Thyroid gland (tissue), 4 donors: ENCODE measurements at regions not wholly inside any gene's neighbourhood (a gene's known extent, or its start where the extent isn't known, plus 50 kb on each side); places are given as distances from the start of the nearest gene placed in this dataset.

Source experiments
- DNase-seq, 2 donors: peaks; one replicate each; pipeline ENCODE4 v3.0.0-alpha.2; 2019
- H3K27ac ChIP-seq, 3 donors: fragments of 200-600 bp; sonication (generic); 1 replicate in 2 of 3; 2 replicates in 1 of 3; pipeline ENCODE4 v1.5.1; 2016 to 2019; ENCODE audit warnings: mild to moderate bottlenecking in 1 of 3, moderate library complexity in 1 of 3
- H3K27me3 ChIP-seq: fragments of 200-600 bp; sonication (generic); one replicate; pipeline ENCODE4 v1.5.1; 2019
- H3K36me3 ChIP-seq, 2 donors: fragments of 200-600 bp; sonication (generic); one replicate each; pipeline ENCODE4 v1.5.1; 2016 to 2019
- H3K4me1 ChIP-seq, 2 donors: fragments of 200-600 bp; sonication (generic); one replicate each; pipeline ENCODE4 v1.5.1; 2017 to 2019
- H3K4me3 ChIP-seq, 3 donors: fragments of 200-600 bp; sonication (generic); replicated peaks in 1 of 3; 1 replicate in 2 of 3; 2 replicates in 1 of 3; pipeline ENCODE4 v1.5.1; 2016; ENCODE audit warnings: mild to moderate bottlenecking in 1 of 3
- H3K9me3 ChIP-seq: fragments of 200-600 bp; sonication (generic); one replicate; pipeline ENCODE4 v1.5.1; 2017
- POLR2A ChIP-seq, 2 donors: fragments of 450-650 bp; IDR thresholded peaks; one replicate each; pipeline ENCODE4 v1.6.1; 2017; ENCODE audit warnings: antibody characterized with exemption in 2 of 2, mild to moderate bottlenecking in 2 of 2, moderate library complexity in 1 of 2
- WGBS, 2 donors: methylation state at CpG; one replicate each; pipeline ENCODE4 v1.1.5; 2017; 5-methylcytosine and 5-hydroxymethylcytosine counted together
- intact Hi-C: fragments of 100-400 bp; cut with DNase I; formaldehyde crosslinking; loops from one replicate; pipeline ENCODE4 v1.15.1; 2023
- TF ChIP-seq, protein P1 (sequence below), 6 experiments: fragments of 200-600 bp in 3 of 6; fragments of 450-650 bp in 3 of 6; sonication (generic) in 3 of 6; IDR thresholded peaks; one replicate each; pipeline ENCODE4 v1.5.1; 2016 to 2019; ENCODE audit warnings: antibody characterized with exemption in 6 of 6, mild to moderate bottlenecking in 2 of 6, inconsistent platforms in 1 of 6, moderate library complexity in 1 of 6

DNA sequence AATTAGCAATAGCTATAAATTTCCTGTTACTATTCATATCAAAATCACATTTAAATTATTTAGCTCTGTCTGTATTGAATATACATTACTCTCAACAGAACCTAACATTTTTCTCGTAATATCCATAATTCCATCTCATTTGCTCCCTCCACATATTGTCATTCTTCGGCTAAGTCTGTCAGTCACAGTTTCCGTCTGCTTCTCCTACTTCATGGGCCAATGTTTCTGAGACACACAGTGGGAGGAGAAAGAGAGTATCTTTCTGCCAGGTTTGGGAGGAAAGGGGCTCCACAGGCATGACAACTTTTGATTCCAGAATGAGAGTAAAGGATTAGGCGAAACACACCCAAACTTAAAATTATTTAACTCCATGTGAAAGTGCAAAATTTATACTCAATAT lies 273.1 kb upstream of the SMIM21 start:
- TF ChIP-seq POLR2A (IDR thresholded peaks at IDR 0.05) = no peak
- TF ChIP-seq, protein P1, sequence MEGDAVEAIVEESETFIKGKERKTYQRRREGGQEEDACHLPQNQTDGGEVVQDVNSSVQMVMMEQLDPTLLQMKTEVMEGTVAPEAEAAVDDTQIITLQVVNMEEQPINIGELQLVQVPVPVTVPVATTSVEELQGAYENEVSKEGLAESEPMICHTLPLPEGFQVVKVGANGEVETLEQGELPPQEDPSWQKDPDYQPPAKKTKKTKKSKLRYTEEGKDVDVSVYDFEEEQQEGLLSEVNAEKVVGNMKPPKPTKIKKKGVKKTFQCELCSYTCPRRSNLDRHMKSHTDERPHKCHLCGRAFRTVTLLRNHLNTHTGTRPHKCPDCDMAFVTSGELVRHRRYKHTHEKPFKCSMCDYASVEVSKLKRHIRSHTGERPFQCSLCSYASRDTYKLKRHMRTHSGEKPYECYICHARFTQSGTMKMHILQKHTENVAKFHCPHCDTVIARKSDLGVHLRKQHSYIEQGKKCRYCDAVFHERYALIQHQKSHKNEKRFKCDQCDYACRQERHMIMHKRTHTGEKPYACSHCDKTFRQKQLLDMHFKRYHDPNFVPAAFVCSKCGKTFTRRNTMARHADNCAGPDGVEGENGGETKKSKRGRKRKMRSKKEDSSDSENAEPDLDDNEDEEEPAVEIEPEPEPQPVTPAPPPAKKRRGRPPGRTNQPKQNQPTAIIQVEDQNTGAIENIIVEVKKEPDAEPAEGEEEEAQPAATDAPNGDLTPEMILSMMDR (IDR thresholded peaks at IDR 0.05) = no peak
- WGBS, 2 donors = 92 to 96% methylated on average over 4 of the region's 4 CpGs
- Histone ChIP-seq H3K27me3 (no peaks in the 10 kb centered on the region), H3K4me1 (no peaks in the 10 kb centered on the region), H3K36me3 (no peaks in the 10 kb centered on the region), H3K4me3 (no peak overlapping the region), H3K9me3 (no peaks in the 10 kb centered on the region), H3K27ac (no peak overlapping the region)
- intact Hi-C loops = no loop called here
- DNase-seq = no peak

DNA sequence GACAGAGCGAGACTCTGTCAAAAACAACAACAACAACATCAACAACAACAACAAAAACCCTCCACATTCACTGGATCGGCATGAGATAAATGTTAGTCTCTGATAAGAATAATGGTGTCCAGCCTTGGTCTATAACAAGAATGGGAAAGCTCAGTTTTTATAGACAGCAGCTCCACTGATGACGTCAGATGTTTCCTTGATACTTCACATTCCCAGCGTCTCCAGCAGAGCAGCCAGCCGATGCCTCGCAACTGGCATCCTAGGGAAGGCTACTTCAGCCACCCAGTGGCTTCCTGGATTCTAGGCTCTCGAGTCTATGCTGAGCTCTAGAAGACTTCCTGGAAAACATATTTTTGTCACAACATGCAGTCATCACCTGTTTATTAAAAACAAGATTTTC lies 271.4 kb upstream of the SMIM21 start:
- H3K27ac ChIP-seq = no peak overlapping the region
- H3K4me1 ChIP-seq = no peaks in the 10 kb centered on the region
- no peaks in the 10 kb centered on the region for H3K36me3 ChIP-seq
- DNase-seq = no peak
- H3K27me3 ChIP-seq = no peaks in the 10 kb centered on the region
- WGBS, 2 donors = 81 to 83% methylated on average over 7 of the region's 7 CpGs
- intact Hi-C loops = no loop called here
- no peaks in the 10 kb centered on the region for H3K9me3 ChIP-seq
- TF ChIP-seq, protein P1 (IDR thresholded peaks at IDR 0.05) = no peak
- no peak for TF ChIP-seq POLR2A (IDR thresholded peaks at IDR 0.05)
- H3K4me3 ChIP-seq = no peak overlapping the region

DNA sequence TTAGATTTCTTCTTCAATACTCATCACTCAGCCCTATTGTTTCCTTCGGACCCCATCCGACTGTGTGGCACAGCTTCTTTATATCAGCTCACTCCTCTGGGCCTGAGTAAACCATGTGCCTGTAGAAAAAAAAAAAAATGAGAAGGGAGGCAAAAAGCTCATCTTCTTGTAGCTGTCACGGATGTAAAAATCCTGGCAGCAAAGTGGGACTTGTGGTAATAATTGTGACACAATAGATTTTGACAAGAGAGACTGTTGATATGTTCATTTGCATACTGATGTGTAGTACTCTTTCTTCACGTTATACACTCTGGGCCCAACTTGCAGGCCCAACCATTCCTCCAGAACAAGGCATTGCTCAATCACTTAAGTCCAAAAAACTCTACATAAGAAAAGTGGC lies 270.0 kb upstream of the SMIM21 start:
- H3K9me3 ChIP-seq = no peaks in the 10 kb centered on the region
- no peaks in the 10 kb centered on the region for H3K36me3 ChIP-seq
- 88 to 90% methylated on average over 4 of the region's 4 CpGs for WGBS, 2 donors
- no peak for DNase-seq
- H3K4me3 ChIP-seq = no peak overlapping the region
- TF ChIP-seq, protein P1 (IDR thresholded peaks at IDR 0.05) = no peak
- no peak for TF ChIP-seq POLR2A (IDR thresholded peaks at IDR 0.05)
- no peak overlapping the region for H3K27ac ChIP-seq
- H3K27me3 ChIP-seq = no peaks in the 10 kb centered on the region
- intact Hi-C loops = no loop called here
- no peaks in the 10 kb centered on the region for H3K4me1 ChIP-seq

DNA sequence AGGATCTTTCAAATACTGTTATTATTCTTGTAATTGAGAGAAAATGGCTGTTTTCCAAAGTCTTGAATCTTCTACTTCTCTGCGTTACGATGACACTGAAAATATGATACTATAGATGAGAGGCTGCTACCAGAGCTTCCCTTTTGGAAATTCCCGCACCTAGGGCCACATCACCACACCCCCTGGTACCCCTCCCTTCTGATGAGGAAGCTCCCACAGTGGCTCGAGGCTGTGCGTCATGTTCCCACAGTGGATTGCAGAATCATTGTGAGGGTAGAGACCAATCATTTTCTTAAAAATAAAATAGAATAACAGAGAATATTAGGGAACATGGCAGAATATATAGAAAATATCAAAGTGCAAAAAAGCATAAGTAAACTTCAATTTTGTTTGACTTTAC lies 268.9 kb upstream of the SMIM21 start:
- intact Hi-C loops = no loop called here
- Histone ChIP-seq H3K4me1 (no peaks in the 10 kb centered on the region), H3K27me3 (no peaks in the 10 kb centered on the region), H3K4me3 (no peak overlapping the region), H3K9me3 (no peaks in the 10 kb centered on the region), H3K27ac (no peak overlapping the region), H3K36me3 (no peaks in the 10 kb centered on the region)
- DNase-seq = no peak
- WGBS, 2 donors = 88 to 90% methylated on average over 5 of the region's 5 CpGs
- TF ChIP-seq, protein P1 (IDR thresholded peaks at IDR 0.05) = no peak
- TF ChIP-seq POLR2A (IDR thresholded peaks at IDR 0.05) = no peak

DNA sequence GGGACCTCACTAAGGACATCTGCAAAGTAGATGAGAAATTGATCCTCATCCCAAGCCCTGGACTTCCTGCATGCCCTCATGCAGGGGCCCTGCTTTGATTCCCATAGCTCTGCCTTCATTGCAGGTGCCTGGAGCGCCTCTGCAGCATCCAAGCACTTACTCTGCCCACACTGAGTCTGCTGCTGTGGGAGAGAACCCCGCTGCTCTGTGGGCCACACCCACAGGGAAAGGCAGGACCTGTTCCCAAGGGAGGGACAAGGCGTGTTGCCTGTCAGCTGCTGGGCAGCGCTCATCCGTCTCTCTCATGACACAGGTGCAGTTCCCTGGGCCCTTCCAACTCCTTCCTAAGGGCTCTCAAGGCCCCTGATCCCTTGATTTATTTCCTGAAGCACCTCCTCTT lies 266.8 kb upstream of the SMIM21 start:
- H3K4me1 ChIP-seq = no peaks in the 10 kb centered on the region
- TF ChIP-seq POLR2A (IDR thresholded peaks at IDR 0.05) = no peak
- TF ChIP-seq, protein P1 (IDR thresholded peaks at IDR 0.05) = no peak
- intact Hi-C loops = no loop called here
- no peaks in the 10 kb centered on the region for H3K9me3 ChIP-seq
- H3K27ac ChIP-seq = no peak overlapping the region
- H3K4me3 ChIP-seq = no peak overlapping the region
- no peaks in the 10 kb centered on the region for H3K36me3 ChIP-seq
- no peaks in the 10 kb centered on the region for H3K27me3 ChIP-seq
- 79 to 95% methylated on average over 4 of the region's 5 CpGs for WGBS, 2 donors
- no peak for DNase-seq
